ENCODE measurements at regions not wholly inside any gene's neighbourhood (a gene's known extent, or its start where the extent isn't known, plus 50 kb on each side); places are given as distances from the start of the nearest gene placed in this dataset.

DNA sequence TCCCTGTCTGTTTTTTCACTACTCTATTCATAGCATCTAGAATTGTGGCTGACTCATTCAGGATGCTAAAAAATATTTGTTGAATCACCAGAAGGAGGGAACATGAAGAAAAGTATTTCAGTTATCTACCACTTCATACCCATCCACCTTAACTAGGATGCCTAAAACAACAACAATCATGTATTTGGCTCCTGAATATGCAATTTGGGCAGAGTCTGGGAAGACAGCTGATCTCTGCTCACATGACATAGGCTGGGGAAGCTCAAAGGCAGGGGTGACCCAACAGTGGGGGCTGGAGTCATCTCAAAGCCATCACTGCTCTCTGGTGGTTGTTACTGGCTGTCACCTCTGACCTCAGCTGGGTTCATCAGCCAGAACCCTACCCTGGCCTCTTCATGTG lies 80.1 kb upstream of the RPL38 start:
- H2AFZ ChIP-seq (replicated peaks), result no peak overlapping the region
- no peak for DNase-seq (ENCODE audit: low spot score)
- H3K27ac Mint-ChIP-seq, result no peak overlapping the region

GRCh38 chr17:74123866-74124444 lies 79.5 kb upstream of the RPL38 start:
- TF ChIP-seq EZH2phosphoT487 (IDR thresholded peaks at IDR 0.05) (no peak), EZH2 (IDR thresholded peaks at IDR 0.05) (no peak)
- TF ChIP-seq, protein P1, sequence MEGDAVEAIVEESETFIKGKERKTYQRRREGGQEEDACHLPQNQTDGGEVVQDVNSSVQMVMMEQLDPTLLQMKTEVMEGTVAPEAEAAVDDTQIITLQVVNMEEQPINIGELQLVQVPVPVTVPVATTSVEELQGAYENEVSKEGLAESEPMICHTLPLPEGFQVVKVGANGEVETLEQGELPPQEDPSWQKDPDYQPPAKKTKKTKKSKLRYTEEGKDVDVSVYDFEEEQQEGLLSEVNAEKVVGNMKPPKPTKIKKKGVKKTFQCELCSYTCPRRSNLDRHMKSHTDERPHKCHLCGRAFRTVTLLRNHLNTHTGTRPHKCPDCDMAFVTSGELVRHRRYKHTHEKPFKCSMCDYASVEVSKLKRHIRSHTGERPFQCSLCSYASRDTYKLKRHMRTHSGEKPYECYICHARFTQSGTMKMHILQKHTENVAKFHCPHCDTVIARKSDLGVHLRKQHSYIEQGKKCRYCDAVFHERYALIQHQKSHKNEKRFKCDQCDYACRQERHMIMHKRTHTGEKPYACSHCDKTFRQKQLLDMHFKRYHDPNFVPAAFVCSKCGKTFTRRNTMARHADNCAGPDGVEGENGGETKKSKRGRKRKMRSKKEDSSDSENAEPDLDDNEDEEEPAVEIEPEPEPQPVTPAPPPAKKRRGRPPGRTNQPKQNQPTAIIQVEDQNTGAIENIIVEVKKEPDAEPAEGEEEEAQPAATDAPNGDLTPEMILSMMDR (IDR thresholded peaks at IDR 0.05), result no peak
- H3K27ac Mint-ChIP-seq, result peak overlapping the region; percentile 64
- Histone ChIP-seq H3K36me3 (no peaks in the 10 kb centered on the region), H2AFZ (replicated peaks) (no peak overlapping the region), H3K9ac (no peak overlapping the region), H3K27ac (no peak overlapping the region), H3K4me2 (no peak overlapping the region), H3K79me2 (ENCODE audit: low read depth) (no peaks in the 10 kb centered on the region), H3K27me3 (no peaks in the 10 kb centered on the region), H3K9me3 (ENCODE audit: low read depth) (no peaks in the 10 kb centered on the region), H3K4me3 (no peak overlapping the region), H3F3A (ENCODE audit: low read depth) (peaks cover 5% of the 10 kb centered on the region), H4K20me1 (ENCODE audit: low read depth) (no peaks in the 10 kb centered on the region), H3K4me1 (peaks cover 3% of the 10 kb centered on the region)
- DNase-seq (ENCODE audit: low spot score), result no peak
- peaks cover 33% of the 10 kb centered on the region for H3K4me1 Mint-ChIP-seq
- H3K36me3 Mint-ChIP-seq, result no peaks in the 10 kb centered on the region
- H3K4me3 Mint-ChIP-seq, result no peak overlapping the region
- H3K27me3 Mint-ChIP-seq (ENCODE audit: insufficient read depth, low read depth), result peaks cover 10% of the 10 kb centered on the region
- H3K9me3 Mint-ChIP-seq, result peaks cover 3% of the 10 kb centered on the region

More for the DNA sequence above, 80.1 kb upstream of the RPL38 start:
- Histone ChIP-seq H4K20me1 (ENCODE audit: low read depth) (no peaks in the 10 kb centered on the region), H3K27ac (no peak overlapping the region), H3K4me3 (no peak overlapping the region), H3F3A (ENCODE audit: low read depth) (peaks cover 11% of the 10 kb centered on the region), H3K27me3 (no peaks in the 10 kb centered on the region), H3K4me1 (peaks cover 9% of the 10 kb centered on the region), H3K9me3 (ENCODE audit: low read depth) (no peaks in the 10 kb centered on the region), H3K4me2 (no peak overlapping the region), H3K9ac (no peak overlapping the region), H3K79me2 (ENCODE audit: low read depth) (no peaks in the 10 kb centered on the region), H3K36me3 (no peaks in the 10 kb centered on the region)
- Mint-ChIP-seq H3K9me3 (peaks cover 3% of the 10 kb centered on the region), H3K4me3 (no peak overlapping the region), H3K4me1 (peaks cover 36% of the 10 kb centered on the region), H3K36me3 (no peaks in the 10 kb centered on the region), H3K27me3 (ENCODE audit: insufficient read depth, low read depth) (peaks cover 5% of the 10 kb centered on the region)
- TF ChIP-seq EZH2 (IDR thresholded peaks at IDR 0.05) (no peak), EZH2phosphoT487 (IDR thresholded peaks at IDR 0.05) (no peak)
- TF ChIP-seq, protein P1 (IDR thresholded peaks at IDR 0.05), result no peak

- Histone ChIP-seq H3K9ac (no peak overlapping the region), H3K4me3 (no peak overlapping the region), H3K27me3 (no peaks in the 10 kb centered on the region), H3F3A (ENCODE audit: low read depth) (no peaks in the 10 kb centered on the region), H3K79me2 (ENCODE audit: low read depth) (no peaks in the 10 kb centered on the region), H2AFZ (replicated peaks) (no peak overlapping the region), H3K36me3 (no peaks in the 10 kb centered on the region), H4K20me1 (ENCODE audit: low read depth) (no peaks in the 10 kb centered on the region), H3K9me3 (ENCODE audit: low read depth) (no peaks in the 10 kb centered on the region), H3K27ac (no peak overlapping the region), H3K4me1 (no peaks in the 10 kb centered on the region), H3K4me2 (no peak overlapping the region)
- Mint-ChIP-seq H3K9me3 (peaks cover 3% of the 10 kb centered on the region), H3K4me1 (peaks cover 28% of the 10 kb centered on the region), H3K27me3 (ENCODE audit: insufficient read depth, low read depth) (peaks cover 10% of the 10 kb centered on the region), H3K27ac (no peak overlapping the region), H3K36me3 (no peaks in the 10 kb centered on the region), H3K4me3 (no peak overlapping the region)
- no peak for DNase-seq (ENCODE audit: low spot score)
- TF ChIP-seq EZH2phosphoT487 (IDR thresholded peaks at IDR 0.05), result no peak
- TF ChIP-seq, protein P1 (IDR thresholded peaks at IDR 0.05), result no peak
- TF ChIP-seq EZH2 (IDR thresholded peaks at IDR 0.05), result no peak
Measured at GRCh38 chr17:74125156-74125555, 78.3 kb upstream of the RPL38 start.

Measured in neural progenitor cell (in vitro differentiated cells).